T-helper 9 cell (primary cell): ENCODE measurements at regions not wholly inside any gene's neighbourhood (a gene's known extent, or its start where the extent isn't known, plus 50 kb on each side); places are given as distances from the start of the nearest gene placed in this dataset.

Experiments
- DNase-seq: peaks from one replicate; pipeline ENCODE4 v3.0.0-alpha.2; 2020

DNA sequence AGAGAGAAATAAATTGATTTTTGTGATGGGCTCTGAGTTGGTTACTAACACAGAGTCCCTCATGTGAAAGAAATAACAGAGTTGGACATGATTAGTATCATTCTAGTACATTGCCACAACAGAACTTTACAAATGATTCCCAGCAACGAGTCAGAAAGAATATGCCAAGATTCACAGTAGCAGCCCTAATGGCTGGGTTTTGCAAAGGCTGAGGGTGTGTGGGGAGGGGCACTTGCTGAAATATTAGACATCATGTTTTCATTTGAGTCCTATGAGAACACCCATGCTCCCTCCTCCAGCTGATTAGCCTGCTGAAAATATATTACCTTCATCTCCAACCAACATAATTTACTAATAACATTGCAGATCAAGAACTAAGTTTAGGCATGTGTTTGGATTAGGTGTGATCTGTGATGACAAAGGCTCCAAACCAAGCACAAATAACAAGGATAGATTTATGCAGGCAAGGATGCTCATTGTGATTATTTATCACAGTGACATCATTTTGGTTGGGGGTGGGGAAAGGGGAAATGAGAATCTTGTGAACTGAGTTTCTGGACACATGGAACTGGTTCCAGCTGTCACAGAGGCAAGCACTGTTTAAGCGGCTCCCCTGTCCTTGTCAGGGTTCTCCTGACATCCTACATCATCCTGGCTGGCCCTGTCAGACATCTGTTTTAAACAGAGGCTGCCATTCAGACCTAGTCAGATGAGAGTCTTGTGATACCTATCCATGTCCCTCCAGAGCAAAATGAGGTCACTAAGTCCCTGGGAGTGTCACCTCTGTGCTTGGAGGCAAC is 205.8 kb upstream of the NCKAP5 start:
- no peak for DNase-seq

DNA sequence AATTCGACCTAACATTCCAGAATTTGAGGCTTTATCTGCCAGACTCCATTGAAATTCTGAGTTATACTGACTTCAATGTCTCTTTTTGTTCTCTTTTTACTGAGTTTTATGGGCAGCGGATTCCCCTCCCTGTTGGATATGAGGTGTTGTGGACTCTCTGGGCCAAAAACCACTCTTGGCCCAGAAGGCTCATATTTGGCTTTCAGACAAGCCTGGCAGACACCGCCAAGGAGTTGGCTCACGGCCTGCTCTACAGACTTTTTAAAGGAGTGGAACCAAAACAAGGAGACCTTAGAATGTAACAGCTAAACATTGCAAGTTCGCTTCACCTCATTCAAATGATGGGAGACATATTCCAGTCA is 206.4 kb upstream of the NCKAP5 start:
- no peak for DNase-seq

DNA sequence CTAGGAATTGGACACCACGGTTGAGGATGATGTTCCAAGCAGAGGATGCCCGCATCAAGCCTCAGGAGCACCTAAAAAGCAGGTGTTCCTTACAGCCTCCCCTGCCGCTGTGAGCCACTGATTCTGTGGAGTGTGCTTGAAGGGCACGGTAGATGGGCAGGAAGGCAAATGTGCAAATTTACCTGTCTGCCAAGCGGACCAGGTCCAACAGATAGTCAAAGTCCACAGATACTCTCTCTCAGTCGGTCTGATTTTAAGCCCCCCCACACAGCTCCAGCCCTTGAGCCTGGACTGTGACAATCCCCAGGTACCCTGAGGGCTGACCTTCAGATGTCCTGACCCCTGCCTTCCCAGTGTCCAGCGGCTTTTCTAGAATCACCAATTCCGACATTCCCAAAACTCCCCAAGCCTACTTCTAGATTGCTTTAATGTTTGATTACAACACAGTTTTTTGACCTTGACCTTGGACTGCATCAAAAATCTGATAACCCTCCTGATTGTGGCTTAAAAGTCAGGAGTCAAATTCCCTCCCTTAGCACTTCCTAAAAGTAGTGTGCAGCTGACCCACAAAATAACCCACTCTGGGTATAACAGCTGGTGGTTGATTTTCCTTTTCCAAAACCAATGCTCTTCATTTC is 208.8 kb upstream of the NCKAP5 start:
- DNase-seq: no peak

DNA sequence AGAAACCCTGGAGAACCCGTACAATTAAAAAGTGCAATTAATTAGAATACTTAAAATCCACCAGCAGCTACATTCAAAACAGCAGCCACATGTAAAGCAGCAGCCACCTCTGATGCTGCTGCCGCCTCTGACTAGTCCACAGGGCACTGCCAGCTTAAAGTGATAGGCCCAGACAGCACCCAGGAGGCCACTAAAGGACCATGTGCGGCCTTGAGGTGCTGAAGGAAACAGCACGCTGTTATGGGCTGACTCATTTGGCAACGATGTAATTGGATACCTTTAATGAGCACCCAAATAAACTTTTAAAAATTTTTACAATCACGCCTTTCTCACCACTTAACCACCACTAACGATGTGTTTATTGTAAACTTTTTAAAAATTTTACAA is 209.3 kb upstream of the NCKAP5 start:
- no peak for DNase-seq

DNA sequence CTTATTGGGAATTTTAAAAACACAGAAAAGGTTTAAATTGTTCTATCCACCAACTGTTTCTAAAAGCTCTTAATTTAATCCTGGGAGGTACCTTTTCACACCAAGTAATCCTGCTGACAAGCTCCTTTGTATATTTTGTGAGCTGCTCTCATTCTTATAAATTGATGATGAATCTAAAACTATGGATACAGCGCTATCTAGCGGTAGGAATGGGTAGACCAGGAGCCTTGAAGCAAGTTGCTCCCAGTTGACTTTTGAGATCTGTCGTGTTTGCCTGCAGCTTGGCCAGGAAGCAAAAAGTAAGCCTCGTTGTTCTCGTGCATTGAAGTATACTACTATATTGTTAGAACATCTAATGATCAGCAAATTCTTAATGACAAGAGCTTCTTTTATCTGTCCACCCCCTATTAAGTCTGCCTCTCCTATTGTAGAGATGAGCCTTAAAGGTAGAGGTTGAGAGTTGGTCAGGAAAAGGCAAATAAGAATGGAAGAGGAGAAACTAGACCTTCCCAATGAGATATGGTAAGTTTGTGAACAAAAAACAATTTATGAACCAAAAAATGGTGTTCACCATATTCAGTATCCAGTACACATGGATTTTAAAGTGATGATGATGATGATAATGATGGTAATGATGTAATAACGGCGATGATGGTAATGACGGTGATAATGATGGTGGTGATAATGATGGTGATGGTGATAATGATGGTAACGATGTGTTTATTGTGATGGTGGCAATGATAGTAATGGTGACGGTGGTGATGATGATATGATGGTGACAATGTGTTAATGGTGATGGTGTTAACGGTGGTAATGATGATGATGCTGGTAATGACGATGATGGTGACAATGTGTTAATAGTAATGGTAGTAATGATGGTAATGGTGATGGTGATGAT is 212.1 kb upstream of the NCKAP5 start:
- DNase-seq: no peak

DNA sequence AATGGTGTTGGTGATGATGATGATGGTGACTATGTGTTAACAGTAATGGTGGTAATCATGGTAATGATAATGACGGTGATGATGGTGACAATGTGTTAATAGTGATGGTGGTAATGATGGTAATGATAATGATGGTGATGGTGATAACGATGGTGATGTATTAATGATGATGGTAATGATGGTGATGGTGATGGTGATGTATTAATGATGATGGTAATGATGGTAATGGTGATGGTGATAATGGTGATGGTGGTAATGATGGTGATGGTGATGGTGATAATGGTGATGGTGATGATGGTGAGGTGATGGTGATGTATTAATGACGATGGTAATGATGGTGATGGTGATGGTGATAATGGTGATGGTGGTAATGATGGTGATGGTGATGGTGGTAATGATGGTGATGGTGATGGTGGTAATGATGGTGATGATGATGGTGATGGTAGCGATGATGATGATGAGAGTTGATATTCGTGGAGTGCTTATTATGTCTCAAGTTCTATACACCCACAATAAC is 212.8 kb upstream of the NCKAP5 start:
- DNase-seq: no peak

DNA sequence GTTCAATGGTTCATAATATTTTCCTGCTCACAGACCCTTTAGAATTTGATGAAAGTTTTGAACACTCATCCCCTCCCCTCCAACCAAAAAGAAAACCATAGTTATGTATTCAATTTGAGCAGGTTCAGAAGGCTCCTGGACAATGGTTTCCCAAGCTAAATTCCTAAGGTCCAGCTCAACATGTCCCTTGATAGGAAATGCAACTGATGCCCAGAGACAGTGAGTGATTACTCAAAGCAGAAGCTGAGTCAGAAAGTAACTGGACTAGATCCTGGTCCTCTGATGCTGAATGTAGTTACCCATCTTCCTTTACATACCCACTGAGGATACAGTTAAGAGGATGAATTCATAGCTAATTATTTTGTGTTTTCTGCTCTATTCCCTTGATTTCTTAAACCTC is 218.9 kb upstream of the NCKAP5 start:
- no peak for DNase-seq

DNA sequence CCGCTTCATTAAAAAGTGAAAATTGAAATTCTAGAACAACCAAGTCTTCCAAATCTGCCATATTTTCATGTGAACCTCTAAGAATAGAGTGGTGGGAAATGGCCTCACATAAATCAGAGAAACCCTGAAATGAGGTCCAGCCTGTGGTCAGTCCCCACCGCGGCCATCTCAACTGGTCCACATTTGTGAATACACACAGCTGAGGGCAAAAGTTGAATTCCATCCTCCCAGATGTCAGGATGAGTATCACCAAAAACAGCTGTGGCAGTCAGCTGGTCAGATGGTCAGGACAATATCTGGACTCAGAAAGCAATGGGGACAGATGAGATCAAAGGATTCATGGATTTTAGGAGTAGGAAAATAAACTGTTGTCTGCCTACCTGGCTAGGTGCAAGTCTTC is 219.4 kb upstream of the NCKAP5 start:
- DNase-seq: no peak

DNA sequence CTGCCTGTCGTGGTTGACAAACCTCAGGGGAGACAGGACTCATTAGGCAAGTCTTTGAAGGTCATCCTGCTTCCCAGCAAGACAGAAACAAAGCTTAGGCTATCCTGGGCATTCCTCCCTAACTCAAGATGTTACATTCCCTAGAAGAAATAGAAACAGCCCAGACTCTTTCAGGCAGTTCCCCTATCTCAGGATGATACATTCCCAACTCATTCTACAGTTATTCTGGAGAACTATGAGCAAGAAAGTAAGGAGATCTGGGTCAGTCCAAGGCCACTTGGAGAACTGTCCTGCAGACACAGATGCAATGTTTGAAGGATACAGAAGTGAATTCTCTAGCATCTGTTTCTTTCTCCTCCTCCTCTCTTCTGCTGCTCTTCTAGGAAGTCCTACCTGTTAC is 220.1 kb upstream of the NCKAP5 start:
- DNase-seq: no peak

DNA sequence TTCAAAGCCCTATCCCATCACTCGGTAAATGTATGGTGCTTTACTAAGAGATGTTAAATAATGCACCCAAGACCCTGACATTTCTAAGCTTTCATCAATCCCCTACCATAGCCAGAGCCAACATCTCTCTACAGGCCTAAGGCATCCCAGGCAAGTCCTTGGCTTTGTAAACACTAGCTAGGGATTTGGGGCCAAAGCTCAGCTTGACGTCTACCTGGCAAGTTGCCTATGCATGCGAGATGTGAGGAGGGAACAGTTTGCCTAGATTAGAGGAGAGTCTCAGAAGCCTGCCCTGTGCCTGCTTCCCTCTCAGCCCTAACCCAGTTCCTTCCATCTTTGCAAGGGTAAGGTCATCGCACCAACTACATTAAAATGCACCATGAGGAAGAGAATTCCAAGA is 221.5 kb upstream of the NCKAP5 start:
- DNase-seq: no peak

DNA sequence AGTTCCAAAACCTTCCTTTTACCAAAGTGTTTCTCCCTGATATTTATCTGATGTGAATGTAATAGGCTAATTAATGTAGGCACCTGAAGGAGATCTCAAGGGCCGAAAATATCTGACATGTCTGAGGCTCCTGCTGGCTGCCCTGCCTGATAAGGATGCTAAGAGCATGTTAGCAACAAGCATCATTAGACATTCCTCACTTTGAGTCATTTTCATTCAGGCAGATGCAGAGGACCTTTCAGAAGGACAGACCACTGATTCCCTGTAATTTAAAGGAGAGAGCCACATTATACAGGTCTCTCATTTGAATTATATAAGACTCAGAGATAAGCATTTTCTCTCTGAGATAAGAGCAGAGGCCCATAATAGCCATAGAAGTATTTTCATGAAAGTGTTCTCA is 222.4 kb upstream of the NCKAP5 start:
- DNase-seq: no peak

DNA sequence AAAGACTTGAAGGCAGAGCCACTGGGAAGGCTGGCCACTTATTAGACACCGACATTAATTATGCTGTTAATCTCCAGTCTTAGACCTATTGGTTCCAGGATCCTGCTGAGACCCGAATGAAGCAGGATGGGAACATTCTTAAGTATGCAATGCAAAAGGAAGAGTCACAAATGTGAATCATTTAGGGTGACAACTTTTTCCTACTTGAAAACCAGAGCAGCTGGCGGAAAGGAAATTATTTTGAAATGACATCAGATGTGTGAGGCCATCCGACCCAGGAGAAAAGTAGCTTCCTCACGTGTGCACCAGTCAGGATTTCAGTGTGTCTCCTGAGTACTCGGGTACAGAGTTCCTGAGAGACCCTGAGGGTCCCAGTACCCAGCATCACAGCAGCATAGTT is 222.9 kb upstream of the NCKAP5 start:
- DNase-seq: no peak

DNA sequence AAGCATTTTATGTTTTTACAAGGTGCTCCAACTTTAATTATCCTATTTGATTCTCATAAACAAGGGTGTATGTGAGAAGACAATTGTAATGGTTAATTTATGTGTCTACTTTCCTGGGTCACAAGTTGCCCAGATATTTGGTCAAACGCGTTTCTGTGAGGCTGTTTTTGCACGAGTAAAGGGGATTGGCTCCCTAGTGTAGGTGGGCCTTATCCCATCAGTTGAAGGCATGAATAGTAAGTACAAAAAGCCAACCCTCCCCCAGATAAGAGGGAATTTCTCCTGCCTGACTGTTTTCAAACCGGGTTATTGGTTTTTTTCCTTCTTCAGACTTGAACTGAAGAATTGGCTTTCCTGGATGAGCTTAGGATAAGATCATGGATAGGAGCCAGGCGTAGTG is 224.0 kb upstream of the NCKAP5 start:
- no peak for DNase-seq

DNA sequence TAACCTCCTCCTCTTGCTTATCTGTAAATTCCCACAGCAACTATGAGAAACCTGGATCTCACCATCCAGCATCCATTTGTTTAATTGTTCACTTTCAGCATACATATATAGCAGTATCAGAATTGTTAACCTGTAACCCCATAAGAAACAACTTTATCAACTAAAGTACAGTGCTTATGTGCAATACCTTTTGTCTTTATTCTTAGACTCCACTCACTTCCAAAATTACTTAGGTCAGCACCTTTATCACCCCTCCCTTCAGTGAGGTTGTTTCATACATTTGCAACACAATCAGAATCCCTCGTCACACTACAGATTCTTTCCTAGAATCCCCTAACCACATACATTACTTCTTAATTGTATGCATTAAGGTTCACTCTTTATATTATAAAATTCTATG is 225.9 kb upstream of the NCKAP5 start:
- no peak for DNase-seq

DNA sequence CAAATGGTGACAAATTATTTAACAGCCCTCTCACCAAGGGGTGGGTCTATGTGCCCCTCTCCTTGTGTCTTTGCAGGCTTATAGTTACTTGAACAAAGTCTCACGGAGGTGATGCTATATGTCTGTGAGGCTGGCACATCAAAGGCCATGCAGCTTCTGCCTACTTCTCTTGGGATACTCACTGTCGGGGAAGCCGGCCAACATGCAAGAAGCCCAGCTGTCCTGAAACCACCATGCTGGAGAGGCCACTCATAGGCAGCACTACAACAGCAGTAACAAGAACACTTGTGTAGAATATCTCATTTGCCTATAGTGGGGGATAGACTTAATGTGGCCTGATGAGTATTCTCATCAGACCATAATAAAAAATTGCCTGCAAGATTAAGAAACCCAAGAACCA is 233.7 kb upstream of the NCKAP5 start:
- DNase-seq: no peak

DNA sequence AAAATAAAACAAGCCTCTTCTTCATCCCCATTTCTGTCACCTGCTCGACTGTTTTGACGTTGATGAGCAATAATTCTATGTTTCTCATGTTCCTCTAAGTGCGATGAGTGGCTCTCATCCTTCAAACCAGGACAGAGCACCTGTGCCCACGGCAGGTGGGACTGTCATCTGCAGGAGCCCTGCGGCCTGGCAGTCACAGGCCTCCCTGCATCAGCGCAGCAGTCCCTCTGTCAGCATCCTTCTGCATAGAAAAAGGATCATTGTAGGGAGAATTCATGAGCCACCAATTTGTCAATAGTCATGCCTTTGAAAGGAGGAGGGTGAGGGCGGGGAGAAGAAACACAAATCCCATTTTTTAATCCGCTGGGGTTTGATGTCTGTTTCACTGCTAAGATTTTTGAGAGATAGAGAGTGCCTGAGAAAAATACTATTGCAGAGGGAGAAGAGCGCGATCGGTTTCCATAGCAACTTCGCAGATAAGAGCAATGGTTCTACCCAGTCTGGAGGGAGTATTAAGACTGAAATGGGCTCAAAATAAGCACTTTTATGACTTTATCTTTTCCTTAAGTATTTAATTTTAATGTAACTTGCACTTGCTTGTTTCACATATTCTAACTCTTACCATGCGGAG is 234.3 kb upstream of the NCKAP5 start:
- DNase-seq: no peak

DNA sequence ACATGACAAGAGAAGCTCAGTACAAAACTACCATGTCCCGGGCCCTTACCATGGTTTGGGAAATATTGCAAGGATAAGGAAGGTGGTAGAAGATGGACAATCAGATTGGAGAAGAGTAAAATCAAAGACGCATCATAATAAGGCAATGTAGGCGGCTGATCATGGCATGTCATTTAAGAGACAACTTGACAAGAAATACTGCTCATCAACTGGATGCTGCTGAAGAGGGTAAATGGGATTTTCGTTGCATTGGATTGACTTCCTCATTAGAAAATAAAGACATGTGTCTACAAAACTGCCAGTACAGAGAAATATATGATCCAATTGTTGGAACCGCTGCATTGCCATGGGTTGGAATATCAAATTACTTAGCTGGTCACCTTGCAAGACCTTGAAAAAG is 238.3 kb upstream of the NCKAP5 start:
- DNase-seq: no peak

DNA sequence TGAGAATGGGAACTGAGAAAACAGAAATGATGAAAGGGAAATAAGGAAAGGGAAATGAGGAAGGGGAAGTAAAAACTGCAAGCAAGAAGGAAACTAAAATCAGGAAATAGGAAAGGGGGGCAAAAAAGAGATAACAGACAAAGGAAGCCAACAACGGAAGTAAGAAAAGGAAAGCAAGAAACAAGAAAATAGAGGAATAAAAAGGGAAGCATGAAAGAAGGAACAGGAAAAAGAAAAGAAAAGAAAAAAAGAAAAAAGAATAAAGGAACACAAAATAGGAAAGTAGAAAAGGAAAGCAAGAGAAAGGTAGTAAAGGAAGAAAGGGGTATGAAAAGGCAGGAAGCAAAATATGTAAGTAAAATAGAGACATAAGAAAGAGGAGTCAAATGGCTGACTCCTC is 241.2 kb upstream of the NCKAP5 start:
- no peak for DNase-seq

DNA sequence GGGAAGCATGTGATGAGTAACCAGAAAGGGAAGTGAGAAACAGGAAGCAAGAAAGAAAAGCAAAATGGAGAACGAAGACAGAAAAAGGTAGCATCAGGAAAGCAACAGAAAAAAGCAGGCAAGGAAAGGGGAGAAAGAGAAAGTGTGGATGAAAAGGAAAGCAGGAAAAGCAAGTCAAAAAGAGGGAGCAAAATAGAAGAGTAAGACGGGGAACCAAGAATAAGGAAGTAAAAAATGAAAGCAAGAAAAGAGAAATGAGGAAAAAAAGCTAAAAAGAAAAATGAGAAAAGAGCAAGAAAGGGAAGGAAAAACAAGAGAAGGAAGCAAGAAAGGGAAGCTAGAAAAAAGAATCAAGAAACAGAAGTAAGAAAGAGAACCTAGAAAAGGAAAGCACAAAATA is 242.3 kb upstream of the NCKAP5 start:
- DNase-seq: no peak

DNA sequence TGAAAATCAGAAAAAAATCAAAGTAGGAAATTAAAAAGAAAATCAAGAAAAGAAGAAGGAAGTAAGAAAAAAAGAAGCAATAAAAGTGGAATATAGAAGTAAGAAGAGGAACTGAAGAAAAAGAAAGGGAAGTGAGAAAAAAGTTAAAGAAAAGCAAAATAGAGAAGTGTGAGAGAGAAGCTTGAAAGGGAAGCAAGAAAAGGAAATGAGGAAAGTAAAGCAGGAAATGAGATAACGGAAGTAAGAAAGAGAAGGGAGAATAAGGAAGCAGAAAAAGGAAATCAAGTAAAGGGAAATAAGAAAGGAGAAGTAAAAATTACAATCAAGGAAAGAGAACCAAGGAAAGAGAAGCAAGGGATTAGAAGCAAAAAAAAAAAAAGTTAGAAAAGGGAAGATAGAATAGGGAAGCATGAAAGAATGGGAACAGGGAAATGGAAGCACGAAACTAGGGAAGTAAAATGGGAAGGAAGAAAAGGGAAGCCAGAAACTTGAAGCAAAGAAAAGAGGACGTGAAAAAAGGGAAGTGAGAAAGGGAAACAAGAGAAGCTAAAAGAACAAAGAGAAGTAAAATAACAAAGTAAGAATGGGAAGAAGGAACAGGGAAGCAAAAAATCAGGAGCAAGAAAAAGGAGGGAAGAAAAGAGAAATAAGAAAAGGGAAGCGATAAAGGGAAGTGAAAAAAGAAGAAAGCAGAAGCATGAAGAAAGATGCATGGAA is 243.3 kb upstream of the NCKAP5 start:
- no peak for DNase-seq

DNA sequence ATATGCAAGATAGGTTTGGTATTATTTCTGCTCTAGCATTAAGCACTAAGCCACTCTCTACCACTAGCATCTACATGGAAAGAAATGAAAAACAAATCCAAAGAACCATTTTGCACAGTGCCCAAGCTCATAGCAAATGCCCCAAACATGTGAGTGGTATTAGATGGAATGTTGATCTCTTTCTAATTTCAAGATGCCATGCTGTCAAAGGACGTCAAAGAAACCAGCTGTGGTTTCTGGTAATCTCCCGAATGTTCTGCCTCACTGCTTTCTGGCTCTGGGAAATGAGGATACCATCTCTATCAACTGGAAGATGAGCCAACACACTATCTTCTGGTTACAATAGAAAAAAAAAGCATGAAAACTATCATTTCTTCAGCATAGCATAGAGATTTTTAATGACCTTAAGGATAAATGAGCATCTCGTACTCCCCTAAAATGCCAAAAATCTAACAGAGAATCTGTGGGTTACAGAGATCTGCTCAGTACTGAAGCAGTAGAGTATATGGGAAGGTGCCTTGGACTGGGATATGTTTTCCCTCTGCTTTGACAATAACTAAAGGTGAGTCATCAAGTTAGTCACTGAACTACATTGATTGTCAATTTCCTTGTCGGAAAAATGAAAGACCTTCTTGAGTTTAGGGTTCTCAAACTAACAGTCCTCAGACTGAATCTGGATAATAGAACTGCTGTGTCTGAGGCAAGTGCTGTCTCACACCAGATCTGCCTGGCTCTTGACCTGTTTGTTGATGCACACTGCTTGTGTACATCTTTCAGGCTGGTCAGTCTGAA is 244.8 kb upstream of the NCKAP5 start:
- no peak for DNase-seq

DNA sequence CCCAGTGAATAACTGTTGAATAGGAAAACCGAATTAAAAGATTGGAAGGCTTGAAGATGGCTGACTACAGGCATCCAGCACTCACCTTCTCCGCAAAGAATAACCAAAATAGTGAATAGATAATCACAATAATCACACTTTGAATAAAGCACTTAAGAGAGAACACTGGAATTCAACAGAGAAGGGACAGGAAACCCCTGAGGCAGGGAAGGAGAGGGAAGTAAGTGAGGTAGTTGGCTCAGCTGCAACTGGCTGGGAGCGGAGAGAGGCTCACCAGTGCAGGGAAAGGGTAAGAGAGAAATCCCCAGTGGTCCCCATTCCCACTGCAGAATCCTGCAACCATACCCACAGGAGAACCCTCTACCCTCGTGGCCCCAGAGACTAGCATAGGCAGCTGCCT is 246.6 kb upstream of the NCKAP5 start:
- no peak for DNase-seq
